Endothelial cell of umbilical vein (primary cell): ENCODE measurements at regions not wholly inside any gene's neighbourhood (a gene's known extent, or its start where the extent isn't known, plus 50 kb on each side); places are given as distances from the start of the nearest gene placed in this dataset.

Source experiments
- BruUV-seq: library from RNA; stranded (reverse); fragments of 400-500 nt; replicated peaks from 2 replicates; lab custom pipeline; 2021; lab: Mats Ljungman, UMichigan
- CTCF ChIA-PET: fragments of 300-600, 350-600 bp; sonication (Branson Sonifier 250); formaldehyde crosslinking; loops from one replicate; lab custom pipeline; 2021; ENCODE audit warnings: antibody characterized with exemption, inconsistent platforms; lab: Charles Lee
- POLR2A ChIA-PET: fragments of 300-600, 350-600 bp; sonication (Branson Sonifier 250); formaldehyde crosslinking; loops from one replicate; lab custom pipeline; 2021; ENCODE audit warnings: antibody characterized with exemption, inconsistent platforms; lab: Charles Lee
- DNase-seq: peaks from one replicate; pipeline ENCODE4 v3.0.0-alpha.2; 2011; ENCODE audit warnings: low read depth, low spot score
- FAIRE-seq: peaks from 2 replicates; lab custom pipeline; 2011; peaks lifted over from hg19 to GRCh38; lab: Jason Lieb, UNC
- H2AFZ ChIP-seq: 2 replicates; pipeline ENCODE4 v1.6.0; 2012; ENCODE audit warnings: low read depth, low read length, control low read depth, inconsistent platforms
- H3K27ac ChIP-seq: 2 replicates; pipeline ENCODE4 v1.5.1; 2011; ENCODE audit warnings: low read depth, mild to moderate bottlenecking, control low read depth, low read length, moderate library complexity; ENCODE audit not compliant: insufficient read depth
- H3K27me3 ChIP-seq, 2 experiments: 2 replicates each; pipeline versions ENCODE4 v1.6.0 to v1.6.1; 2011; ENCODE audit warnings: low read length in 2 of 2, mixed read lengths in 1 of 2; ENCODE audit not compliant: control insufficient read depth in 2 of 2, insufficient read depth in 2 of 2
- H3K36me3 ChIP-seq, 2 experiments: 2 replicates in 1 of 2; 3 replicates in 1 of 2; pipeline ENCODE4 v1.5.1; 2011; ENCODE audit warnings: low read length in 2 of 2, mild to moderate bottlenecking in 1 of 2, moderate library complexity in 1 of 2; ENCODE audit not compliant: control insufficient read depth in 2 of 2, insufficient read depth in 2 of 2; ENCODE audit errors: extremely low read depth in 1 of 2
- H3K4me1 ChIP-seq: 3 replicates; pipeline ENCODE4 v1.5.1; 2011; ENCODE audit warnings: mild to moderate bottlenecking, low read length; ENCODE audit not compliant: control insufficient read depth, insufficient read depth; ENCODE audit errors: extremely low read depth
- H3K4me2 ChIP-seq: 2 replicates; pipeline ENCODE4 v1.6.1; 2011; ENCODE audit warnings: low read length, control low read depth, mixed read lengths; ENCODE audit not compliant: insufficient read depth
- H3K4me3 ChIP-seq, 3 experiments: fragments of 200-600 bp in 1 of 3; sonication (generic), shearing (Covaris generic) in 1 of 3; replicated peaks in 1 of 3; 2 replicates each; pipeline ENCODE4 v1.5.1; 2011 to 2016; ENCODE audit warnings: control low read depth in 3 of 3, low read length in 3 of 3, mild to moderate bottlenecking in 2 of 3, inconsistent platforms in 1 of 3, low read depth in 1 of 3, moderate library complexity in 1 of 3; ENCODE audit not compliant: insufficient read depth in 1 of 3
- H3K79me2 ChIP-seq: 2 replicates; pipeline ENCODE4 v1.6.0; 2012; ENCODE audit warnings: low read length, inconsistent platforms; ENCODE audit not compliant: control insufficient read depth, insufficient read depth
- H3K9ac ChIP-seq: replicated peaks from 2 replicates; pipeline ENCODE3; 2011; ENCODE audit warnings: low read length, control low read depth; ENCODE audit not compliant: insufficient read depth; ENCODE audit errors: extremely low read depth
- H3K9me1 ChIP-seq: replicated peaks from 3 replicates; pipeline ENCODE4 v1.6.0; 2011; ENCODE audit warnings: mild to moderate bottlenecking, low read length; ENCODE audit not compliant: control insufficient read depth, insufficient read depth; ENCODE audit errors: extremely low read depth
- H3K9me3 ChIP-seq: replicated peaks from 2 replicates; pipeline ENCODE4 v1.5.1; 2012; ENCODE audit warnings: low read length, inconsistent platforms; ENCODE audit not compliant: control insufficient read depth, insufficient read depth
- H4K20me1 ChIP-seq: replicated peaks from 2 replicates; pipeline ENCODE3; 2011; ENCODE audit warnings: mild to moderate bottlenecking, low read length; ENCODE audit not compliant: control insufficient read depth, insufficient read depth; ENCODE audit errors: extremely low read depth
- CTCF ChIP-seq, 2 donors: IDR thresholded peaks; 1 replicate in 1 of 2; 2 replicates in 1 of 2; pipeline ENCODE4 v1.5.1; 2011; ENCODE audit warnings: low read length in 2 of 2, mild to moderate bottlenecking in 2 of 2, moderate library complexity in 2 of 2, control low read depth in 1 of 2, inconsistent platforms in 1 of 2, low read depth in 1 of 2; ENCODE audit not compliant: insufficient read depth in 1 of 2; ENCODE audit errors: extremely low read depth in 1 of 2
- EZH2 ChIP-seq: IDR thresholded peaks from 2 replicates; pipeline ENCODE4 v1.6.1; 2012; ENCODE audit warnings: borderline replicate concordance, low read depth, mild to moderate bottlenecking, moderate library complexity, low read length, inconsistent platforms; ENCODE audit not compliant: severe bottlenecking
- FOS ChIP-seq: IDR thresholded peaks from 2 replicates; pipeline ENCODE4 v1.6.1; 2011; ENCODE audit warnings: mild to moderate bottlenecking, low read length, moderate library complexity, borderline replicate concordance; ENCODE audit not compliant: insufficient read depth
- GATA2 ChIP-seq: IDR thresholded peaks from 2 replicates; pipeline ENCODE4 v1.7.0; 2011; ENCODE audit warnings: low read depth, mild to moderate bottlenecking, moderate library complexity, mixed read lengths, low read length; ENCODE audit not compliant: insufficient read length, insufficient read depth
- JUN ChIP-seq: IDR thresholded peaks from 2 replicates; pipeline ENCODE4 v1.6.1; 2011; ENCODE audit warnings: borderline replicate concordance, low read depth; ENCODE audit not compliant: insufficient read length, insufficient read depth
- MAX ChIP-seq: IDR thresholded peaks from 2 replicates; pipeline ENCODE4 v1.6.1; 2011; ENCODE audit not compliant: insufficient read depth, insufficient read length
- MYC ChIP-seq: IDR thresholded peaks from one replicate; pipeline ENCODE4 v1.6.1; 2011; ENCODE audit warnings: mild to moderate bottlenecking, low read depth, low read length
- POLR2A ChIP-seq: IDR thresholded peaks from 2 replicates; pipeline ENCODE4 v1.6.1; 2012; ENCODE audit warnings: low read depth, mild to moderate bottlenecking, control low read depth, low read length
- POLR2AphosphoS5 ChIP-seq: IDR thresholded peaks from 2 replicates; pipeline ENCODE4 v1.6.1; 2012; ENCODE audit warnings: low read depth, mild to moderate bottlenecking, control low read depth, low read length, moderate library complexity; ENCODE audit not compliant: insufficient read depth
- dilution Hi-C: fragments of 300-500 bp; cut with MboI; formaldehyde crosslinking; loops from one replicate; pipeline ENCODE4 v1.15.0; 2019; ENCODE audit warnings: low sequenced_read_pairs; ENCODE audit not compliant: extremely low pct_ligation_motif_present
- intact Hi-C: fragments of 100-400 bp; cut with micrococcal nuclease; formaldehyde crosslinking; loops from one replicate; pipeline ENCODE4 v1.10.0; 2022

GRCh38 chr10:44850356-44850934, 60.7 kb upstream of the TMEM72 start:
- ChIA-PET CTCF (no interaction called here), POLR2A (no interaction called here)
- DNase-seq: no peak
- no peak for TF ChIP-seq EZH2
- no peak for TF ChIP-seq POLR2A
- TF ChIP-seq JUN: no peak
- no peak for TF ChIP-seq FOS
- TF ChIP-seq GATA2: no peak
- TF ChIP-seq MAX: no peak
- TF ChIP-seq POLR2AphosphoS5: no peak
- no peak for TF ChIP-seq MYC
- H3K4me2 ChIP-seq: no peak overlapping the region
- H3K27me3 ChIP-seq: no peaks in the 10 kb centered on the region
- no peaks in the 10 kb centered on the region for H3K79me2 ChIP-seq
- no peak for FAIRE-seq
- no peaks in the 10 kb centered on the region for H3K4me1 ChIP-seq
- no peak overlapping the region for H2AFZ ChIP-seq
- intact Hi-C loops (loop anchor here (10.0 kb wide), 2 partner anchors 176 to 286 kb away; no protein-coding TSS in a partner anchor), dilution Hi-C loops (no loop called here)
- H4K20me1 ChIP-seq: no peaks in the 10 kb centered on the region
- H3K9me1 ChIP-seq: no peaks in the 10 kb centered on the region
- no peak overlapping the region for H3K4me3 ChIP-seq
- no peaks in the 10 kb centered on the region for H3K9me3 ChIP-seq
- no TSS peak for BruUV-seq
- no peak overlapping the region for H3K9ac ChIP-seq
- no peak overlapping the region for H3K27ac ChIP-seq
- H3K36me3 ChIP-seq: no peaks in the 10 kb centered on the region

- DNase-seq: no peak
- Histone ChIP-seq H3K27me3 (no peaks in the 10 kb centered on the region), H3K79me2 (no peaks in the 10 kb centered on the region), H3K9me1 (no peaks in the 10 kb centered on the region), H3K4me1 (no peaks in the 10 kb centered on the region), H3K4me3 (no peak overlapping the region), H3K4me2 (no peak overlapping the region), H3K9me3 (no peaks in the 10 kb centered on the region), H3K9ac (no peak overlapping the region), H4K20me1 (no peaks in the 10 kb centered on the region), H3K36me3 (no peaks in the 10 kb centered on the region), H3K27ac (no peak overlapping the region), H2AFZ (no peak overlapping the region)
- dilution Hi-C loops: no loop called here
- POLR2A ChIA-PET: no interaction called here
- TF ChIP-seq EZH2 (no peak), JUN (no peak), FOS (no peak), MYC (no peak), CTCF (IDR thresholded peaks at IDR 0.05; ENCODE audit: extremely low read depth in 1 of 2, insufficient read depth in 1 of 2, low read depth in 1 of 2, low read length in 2 of 2) (no peak), GATA2 (no peak), POLR2A (no peak), POLR2AphosphoS5 (no peak), MAX (no peak)
- intact Hi-C loops: loop anchor here (10.0 kb wide), 2 partner anchors 177 to 287 kb away; no protein-coding TSS in a partner anchor
- CTCF ChIA-PET: no interaction called here
- no peak for FAIRE-seq
- BruUV-seq: no TSS peak
Measured at GRCh38 chr10:44851413-44851812, 59.7 kb upstream of the TMEM72 start.
